HG02642 (cell line): ENCODE measurements at regions not wholly inside any gene's neighbourhood (a gene's known extent, or its start where the extent isn't known, plus 50 kb on each side); places are given as distances from the start of the nearest gene placed in this dataset.

Experiments
- ATAC-seq: cut with Tn5 transposase; IDR thresholded peaks from one replicate; pipeline ENCODE4 v1.9.1; 2021; ENCODE audit warnings: mild to moderate bottlenecking; ENCODE audit not compliant: unreplicated experiment, poor library complexity

DNA sequence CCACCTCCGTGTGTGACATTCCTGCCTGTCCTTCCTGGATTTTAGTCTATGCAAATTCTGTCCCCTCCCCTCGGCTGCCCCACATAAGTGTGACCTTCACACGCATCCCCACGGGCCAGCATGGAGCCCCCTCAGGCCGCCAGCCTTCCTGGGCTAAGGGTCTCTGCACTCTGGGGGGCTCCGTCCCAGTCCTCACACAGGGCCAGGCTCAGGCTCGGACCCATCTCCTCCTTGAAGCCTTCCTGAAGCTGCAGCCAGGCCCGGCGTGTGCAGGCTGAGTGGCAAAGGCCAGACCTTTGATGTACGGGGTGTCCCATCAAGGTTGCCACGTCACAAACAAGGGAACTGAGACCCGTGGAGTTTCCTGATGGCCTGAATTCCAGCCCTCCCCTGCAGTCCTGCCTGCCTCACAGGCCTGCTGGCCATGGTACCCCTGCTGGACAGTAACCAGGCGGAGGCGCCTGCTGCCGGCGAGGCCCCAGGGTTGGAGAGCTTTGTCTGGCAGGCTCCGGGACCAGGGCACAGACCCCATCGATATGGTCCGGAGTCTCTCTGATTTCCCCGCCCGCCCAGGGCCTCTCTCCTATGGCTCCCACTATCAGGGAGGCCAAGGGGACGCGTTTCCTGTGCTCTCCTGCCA is 791.7 kb downstream of the BRD1 start:
- no peak for ATAC-seq

DNA sequence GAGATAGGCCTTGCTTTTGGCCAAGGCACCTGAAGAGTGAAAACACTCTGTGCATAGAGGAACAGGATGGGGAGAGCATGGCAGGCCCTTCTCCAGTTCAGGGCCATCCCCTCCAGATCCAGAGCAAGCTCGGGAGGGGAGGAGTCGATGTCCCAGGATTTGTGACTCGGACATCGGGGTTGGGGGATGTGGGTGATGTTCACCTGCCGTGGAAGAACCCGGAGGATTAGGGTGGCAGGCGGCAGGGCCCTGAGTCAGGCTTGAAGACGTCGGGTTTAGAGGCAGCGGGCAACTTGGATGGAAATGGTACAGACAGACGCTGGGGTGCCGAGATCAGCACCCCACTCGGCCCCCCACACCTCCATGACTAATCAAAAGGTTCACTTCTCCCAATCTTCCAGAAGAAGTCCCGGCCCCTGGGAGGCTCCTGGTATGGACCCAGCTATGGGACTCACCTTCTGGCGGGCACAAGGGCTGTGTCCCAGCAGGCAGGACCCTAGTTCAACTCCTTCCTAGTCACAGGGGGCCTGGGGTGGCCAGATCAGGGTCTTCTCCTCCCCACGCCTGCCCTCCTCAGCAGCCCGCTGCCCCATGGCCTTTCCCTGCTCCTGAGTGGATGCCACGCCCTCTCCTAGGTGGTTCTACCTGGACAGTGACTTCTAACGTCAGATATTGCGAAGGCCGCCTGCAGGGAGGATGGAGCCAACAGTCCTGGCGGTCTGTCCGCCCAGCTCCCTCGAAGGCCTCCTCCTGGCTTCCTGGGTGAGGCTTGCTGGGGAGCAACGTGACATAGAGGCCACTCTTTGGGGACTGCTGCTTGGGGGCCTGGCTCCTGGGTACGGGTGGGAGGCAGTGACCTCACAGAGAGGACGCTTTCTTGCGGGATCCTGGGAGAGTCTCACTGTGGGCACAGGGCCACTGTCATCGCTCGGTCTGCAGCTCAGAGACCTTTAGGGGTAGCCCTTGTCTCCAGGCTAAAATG is 792.5 kb downstream of the BRD1 start:
- no peak for ATAC-seq

DNA sequence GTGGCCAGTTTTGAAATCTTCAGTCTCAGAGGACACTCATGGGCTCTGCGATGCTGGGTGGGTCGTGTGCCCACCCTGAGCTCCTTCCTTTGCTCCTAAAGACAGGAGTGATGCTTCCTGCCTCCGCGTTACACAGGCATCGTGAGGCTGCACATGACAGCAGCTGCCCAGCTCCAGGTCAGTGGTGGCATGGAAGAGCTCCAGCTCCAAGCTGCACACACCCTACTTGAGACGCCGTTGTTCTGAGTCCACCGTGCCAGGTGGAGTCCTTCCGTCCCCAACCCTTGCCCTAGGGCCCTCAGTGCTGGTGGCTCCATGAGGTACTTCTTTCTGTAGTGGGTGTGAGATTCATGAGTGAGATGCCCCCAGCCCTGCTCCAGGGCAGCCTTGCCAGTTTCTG is 794.1 kb downstream of the BRD1 start:
- no peak for ATAC-seq

DNA sequence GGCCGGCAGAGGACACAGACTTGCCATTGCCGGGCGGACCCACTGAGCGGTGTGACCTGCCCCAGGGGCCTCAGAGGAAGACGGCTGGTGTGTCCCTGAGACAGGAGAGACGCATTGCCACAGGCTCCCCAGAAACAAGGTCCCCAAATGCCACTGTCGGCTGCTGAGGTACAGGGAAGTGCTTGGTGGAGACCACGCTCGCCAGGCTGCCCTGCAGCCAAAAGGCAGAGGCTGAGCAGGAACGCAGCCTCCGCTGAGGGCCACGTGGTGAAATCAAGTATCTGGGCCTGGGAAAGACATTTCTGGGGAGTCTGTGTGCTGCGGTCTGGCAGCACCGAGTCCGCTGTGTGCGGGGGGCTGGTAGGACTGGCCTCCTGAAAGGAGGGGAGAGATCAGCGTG is 794.9 kb downstream of the BRD1 start:
- no peak for ATAC-seq

DNA sequence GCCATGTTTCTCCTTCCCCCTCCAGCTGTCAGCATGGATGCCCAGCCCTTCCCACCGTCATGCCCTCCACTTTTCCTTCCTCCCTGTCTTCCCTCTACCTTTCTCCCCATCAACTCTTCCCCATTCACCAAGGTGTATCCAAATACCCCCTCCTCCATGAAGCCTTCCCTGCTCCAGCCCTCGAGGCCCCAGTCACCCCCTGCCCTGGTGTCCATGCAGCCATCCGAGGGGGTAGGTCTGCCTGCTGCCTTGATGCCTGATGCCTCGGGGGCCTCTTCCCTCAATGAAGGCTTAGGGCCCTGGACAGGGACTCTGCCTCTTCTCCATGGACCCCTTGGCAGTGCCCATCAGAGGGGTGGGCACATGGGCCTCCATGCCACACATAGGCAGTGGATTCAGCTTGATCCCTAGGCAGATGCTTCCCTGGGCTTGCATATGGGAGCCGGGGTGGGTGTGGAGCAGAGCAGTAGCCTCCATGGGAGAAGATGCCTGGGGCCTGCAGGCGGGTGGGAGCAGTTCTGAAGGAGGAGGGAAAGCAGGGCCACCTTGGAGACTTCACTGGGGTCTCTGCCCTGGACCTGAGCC is 795.8 kb downstream of the BRD1 start:
- ATAC-seq = no peak

DNA sequence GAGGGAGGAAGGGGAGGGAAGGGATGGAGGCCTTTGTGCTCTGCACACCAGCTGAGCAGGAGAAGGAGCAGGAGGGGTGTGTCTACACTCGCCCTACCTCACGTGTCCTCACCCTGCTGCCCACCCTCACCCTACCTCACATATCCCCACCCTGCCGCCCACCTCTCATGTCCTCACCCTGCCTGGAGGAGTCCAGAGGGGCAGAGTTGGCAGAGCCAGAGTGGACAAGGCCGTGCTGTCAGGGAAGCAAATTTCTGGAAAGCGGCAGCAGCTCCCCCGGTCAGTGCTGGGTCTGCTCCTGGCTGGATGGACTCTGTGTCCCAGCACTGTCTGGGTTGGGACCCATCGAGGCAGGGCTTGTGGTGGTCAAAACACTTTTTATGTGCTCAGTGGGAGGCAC is 799.6 kb downstream of the BRD1 start:
- ATAC-seq = no peak

DNA sequence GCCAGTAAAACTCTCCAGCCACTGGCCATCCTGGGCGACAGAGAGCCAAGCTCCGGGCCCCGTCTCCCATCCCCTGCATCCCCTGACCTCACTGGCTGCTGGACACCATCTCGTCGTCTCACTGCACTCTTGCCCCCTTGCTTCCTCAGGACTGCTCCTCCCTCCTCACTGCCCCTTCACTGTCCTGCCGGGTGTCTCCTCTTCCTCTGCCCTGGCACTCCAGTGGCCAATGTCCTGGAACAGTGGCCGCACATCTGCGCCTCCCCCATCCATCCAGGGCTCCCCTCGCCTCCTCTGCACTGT is 800.4 kb downstream of the BRD1 start:
- ATAC-seq = no peak

DNA sequence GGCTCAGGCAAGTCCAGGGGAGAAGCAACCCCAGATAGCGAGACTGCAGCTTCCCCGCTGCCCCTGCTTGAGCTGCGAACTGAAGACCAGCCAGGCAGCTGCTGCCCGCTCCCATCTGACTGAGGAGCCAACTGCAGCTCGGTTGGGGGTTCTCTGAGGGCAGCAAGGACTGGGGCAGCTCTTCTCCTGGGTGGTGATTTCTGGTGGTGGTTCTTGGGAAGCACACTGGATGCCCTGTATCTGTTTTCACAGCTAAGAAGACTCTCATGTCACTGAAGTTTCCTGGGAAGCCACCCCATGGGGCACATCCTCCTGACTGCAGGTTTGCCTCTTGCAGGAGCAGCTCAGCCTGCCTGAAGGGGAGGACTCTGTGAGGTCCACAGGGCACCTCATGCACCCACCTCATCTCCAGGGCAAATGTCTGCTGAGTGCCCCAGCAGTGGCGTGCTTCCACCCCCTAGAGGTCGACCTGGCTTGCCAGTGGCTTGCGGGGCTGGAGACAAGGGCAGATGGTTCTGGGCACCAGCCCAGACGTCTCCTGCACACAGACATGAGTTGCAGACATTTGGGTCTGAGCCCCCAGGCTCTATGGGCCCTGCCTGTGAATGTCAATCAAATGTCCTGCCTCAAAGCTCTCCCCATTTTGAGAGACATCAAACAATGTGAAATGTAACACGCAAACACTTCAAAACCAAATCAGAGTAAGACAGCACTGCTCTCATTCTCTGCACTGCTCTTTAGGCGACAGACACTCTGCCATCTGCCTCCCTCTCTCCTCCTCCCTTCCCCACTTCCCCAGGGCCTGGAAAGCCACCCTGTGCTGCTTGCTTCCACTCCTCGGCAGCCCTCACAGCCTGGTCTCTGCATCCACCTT is 800.9 kb downstream of the BRD1 start:
- no peak for ATAC-seq

DNA sequence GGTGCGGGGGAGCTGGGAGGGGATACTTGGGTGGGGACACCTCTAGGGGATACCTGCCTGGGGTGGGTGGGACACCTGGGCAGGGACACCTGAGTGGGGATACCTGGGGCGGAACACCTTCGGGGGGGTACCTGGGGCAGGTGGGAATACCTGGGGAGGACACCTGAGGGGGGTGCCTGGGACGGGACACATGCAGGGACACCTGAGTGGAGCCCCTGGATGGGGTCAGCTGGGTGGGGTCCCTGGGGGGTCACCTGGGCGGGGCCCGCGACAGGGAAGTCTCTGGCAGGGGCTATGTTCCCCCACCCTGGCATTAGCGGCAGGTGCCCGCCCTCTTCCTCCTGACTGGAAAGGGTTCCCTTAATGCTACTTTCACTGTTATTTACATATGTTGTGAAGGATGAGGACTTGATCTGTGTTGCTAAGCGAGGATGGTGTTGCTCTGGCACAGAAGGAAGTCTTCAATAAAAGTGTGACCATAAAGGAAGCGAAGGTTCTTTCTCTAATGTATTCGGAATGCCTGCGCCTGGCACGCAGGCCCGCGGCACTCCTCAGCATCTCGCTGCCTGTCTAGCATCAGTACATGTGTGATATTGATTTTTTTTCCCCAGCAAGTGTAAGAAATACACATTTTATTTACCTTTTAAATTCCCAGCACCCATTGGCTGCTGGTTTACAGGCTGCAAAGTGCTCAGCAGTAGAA is 801.7 kb downstream of the BRD1 start:
- ATAC-seq = no peak

DNA sequence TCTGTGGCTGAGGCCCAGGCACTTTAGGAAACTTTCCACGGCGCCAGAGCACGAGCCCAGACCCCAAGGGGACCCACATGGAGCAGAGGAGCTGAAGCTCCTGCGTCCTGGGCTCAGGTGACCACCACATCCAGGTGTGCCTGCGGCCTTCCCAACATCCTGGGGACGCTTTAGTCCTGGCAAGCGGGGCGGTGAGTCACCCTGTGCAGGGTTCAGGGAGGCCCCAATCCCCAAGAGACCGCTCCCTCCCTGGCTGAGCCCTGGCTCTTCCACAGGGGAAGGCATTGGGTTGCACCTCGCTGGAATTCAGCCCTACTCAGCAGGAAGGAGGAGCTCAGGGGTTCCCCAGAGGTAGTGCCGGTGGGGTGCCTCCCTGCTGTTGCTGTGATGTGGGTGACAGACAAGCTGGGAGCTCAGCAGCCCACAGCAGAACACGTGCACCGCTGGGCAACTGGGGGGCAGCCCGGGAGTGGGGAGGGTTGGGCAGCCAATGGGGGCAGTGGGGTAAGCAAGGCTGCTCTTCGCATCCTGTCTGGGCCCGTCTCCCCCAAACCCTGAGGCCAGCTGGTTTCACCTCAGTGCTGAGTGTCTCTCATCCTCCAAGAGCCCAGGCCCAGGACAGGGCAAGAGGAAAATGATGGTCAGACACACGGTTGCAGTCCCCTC is 802.8 kb downstream of the BRD1 start:
- ATAC-seq = no peak

DNA sequence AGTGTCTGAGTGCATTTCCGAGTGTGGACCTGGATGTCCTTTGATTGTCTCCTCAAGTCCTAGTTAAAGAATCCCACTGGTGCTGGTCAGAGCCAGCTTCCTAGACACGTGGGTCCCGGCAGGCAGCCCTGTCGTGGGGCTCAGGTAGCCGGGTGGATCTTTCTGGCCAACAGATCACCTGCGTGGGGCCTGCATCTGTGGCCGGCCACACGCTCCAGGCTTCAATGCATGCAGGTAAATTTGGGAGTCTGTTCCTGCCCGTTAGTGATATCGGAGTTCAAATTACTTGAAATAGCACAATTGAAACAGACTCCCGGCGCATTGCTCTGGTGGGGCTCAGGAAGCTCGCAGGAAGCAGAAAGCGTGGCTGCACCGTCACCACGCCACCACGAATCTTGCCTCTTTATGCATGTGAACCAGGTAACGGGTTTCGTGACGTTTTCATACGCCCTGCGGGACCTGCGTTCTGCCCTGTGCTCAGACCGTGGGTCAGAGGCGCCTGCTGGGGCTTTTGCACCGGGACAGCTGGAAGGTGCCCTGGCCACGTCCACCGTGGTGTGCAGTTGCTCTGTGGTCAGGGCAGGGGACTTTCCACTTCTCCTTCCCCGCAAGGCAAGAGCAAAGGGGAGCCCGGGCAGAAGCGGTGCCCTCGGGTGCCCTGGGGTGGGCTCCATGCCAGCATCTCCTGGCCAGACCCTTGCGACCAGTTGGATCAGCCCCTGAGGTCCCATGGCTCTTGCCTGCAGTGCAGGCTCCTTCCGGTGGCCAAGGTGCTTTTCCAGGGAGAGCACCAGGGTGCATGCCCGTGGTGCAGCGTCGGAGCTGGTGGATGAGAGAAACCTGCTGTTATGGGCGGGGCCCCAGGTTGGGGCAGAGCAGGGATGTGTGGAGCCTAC is 803.5 kb downstream of the BRD1 start:
- ATAC-seq = no peak

DNA sequence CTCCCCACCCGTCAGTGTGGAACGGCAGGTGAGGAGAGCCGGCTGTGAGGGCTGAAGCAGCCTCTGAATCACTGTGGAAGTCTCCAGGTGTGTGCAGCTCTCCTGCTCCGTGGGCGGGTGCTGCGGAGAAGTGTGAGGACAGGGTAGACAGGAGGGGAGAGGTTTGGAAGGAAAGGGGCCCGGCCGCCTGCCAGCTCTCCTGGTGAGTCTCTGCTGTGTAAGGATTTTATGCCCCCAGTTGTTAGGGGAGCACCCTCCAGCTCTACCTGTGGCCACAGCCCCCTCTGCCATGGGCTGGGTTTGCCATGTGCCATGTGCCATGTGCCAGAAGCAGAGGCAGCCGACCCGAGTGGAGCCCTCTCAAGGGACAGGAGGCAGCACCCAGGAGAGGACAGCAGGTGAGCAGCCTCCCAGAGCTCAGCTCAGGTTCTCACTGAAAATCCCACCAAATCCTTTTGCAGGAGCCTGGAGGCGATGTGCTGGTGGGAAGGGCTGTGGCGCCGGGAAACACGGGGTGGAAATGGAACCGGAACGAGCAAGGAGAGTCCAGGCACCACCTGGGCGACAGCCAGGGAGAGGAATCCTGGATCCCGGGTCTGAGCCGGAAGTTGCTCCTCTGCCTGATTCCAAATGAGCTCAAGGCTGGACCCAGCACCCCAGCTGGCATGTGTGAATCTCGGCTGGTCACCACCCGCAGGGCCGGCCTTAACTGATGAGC is 804.4 kb downstream of the BRD1 start:
- no peak for ATAC-seq

DNA sequence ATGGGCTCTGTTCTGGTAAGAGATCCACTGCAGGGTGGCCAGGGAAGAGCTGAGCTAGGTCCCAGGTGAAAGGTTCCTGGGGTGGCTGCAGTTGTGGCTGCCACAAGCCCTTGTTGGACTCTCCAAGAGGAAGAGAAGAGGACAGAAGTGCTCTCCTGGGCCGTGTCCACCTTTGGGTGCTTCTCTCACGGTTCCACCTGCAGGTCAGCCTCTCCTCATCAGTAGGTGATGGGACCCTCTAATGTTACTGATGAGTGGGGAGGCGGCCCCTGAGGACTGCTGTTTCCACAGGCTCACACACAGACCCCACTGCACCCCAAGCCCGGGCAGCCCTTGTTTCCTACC is 804.9 kb downstream of the BRD1 start:
- ATAC-seq = no peak

DNA sequence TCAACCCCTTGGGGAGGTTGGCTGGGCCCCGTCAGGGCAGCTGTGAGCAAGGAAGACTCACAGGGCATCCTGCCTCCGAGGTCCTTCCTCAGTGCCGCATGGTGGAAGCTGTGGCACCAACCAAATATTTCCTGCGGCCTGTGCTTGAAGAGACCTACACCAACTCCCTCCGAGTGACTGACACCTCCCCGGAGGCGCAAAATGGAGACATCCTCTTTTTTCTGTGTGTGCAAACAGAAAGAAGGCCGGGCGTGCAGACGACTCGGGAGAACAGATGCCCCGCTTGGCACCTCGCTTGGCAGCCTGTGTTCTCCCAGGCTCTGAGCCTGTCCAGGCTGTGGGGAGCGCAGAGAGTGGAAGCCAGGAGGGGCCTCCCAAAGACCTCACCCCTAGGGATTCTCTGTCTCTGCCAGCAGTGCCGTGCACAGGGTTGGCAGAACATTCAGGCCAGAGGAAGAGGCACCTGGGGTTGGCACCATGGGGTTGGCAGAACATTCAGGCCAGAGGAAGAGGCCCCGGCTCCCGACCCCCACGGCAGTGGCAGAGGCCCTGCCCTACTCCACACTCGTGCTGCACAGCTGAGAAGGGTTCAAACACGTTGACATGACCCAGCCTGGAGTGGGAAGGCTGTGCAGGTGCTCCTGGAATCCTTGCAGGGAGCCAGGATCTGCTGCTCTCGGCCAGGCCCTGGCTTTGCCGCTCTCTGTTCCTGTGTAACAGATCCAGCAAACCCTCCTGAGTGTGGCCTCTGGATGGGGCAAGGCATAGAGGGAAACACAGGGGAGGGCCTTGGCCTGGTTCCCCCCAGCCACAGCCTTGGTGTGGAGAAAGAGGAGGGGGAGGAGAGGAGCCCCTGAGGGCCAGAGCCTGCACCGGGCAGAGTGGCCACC is 805.5 kb downstream of the BRD1 start:
- ATAC-seq = no peak

DNA sequence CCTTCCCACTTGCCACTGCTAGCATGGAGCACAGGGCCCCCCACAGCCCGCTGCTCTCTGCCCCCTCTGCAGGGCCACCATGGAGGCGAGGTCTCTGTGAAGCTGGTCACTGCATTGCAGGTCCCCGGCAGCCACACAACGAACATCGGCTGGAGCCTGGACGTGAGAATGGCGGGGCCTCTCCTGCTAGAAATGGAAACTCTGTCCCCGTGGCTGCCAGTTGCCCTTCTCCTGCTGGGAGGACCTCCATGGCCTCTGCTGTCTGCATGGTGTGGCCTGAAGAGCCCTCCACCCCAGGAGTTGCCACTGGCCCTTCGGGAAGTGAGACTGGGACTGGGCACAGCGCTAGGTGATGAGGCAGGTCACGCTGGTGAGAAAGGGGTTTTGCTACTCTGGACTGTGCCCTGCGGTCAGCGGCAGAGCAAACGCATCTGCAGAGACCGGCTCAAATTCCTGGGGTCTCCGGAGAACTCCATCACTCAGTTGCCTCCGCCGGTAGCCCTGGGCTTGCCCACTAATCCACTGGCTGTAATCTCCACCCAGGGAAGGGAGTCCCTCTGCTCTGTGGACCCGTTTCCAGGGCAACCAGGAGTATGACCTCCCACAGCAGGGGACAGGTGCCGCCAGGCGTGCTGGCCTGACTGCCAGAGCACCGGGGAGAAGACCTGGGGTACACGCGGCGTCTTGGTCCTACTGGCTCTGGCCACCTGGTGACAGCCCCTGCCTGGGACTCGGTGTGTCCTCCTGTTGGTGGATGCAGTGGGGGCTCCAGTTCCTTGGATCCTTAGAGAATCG is 806.3 kb downstream of the BRD1 start:
- ATAC-seq = no peak
